ENCODE measurements at regions not wholly inside any gene's neighbourhood (a gene's known extent, or its start where the extent isn't known, plus 50 kb on each side); places are given as distances from the start of the nearest gene placed in this dataset.

DNA sequence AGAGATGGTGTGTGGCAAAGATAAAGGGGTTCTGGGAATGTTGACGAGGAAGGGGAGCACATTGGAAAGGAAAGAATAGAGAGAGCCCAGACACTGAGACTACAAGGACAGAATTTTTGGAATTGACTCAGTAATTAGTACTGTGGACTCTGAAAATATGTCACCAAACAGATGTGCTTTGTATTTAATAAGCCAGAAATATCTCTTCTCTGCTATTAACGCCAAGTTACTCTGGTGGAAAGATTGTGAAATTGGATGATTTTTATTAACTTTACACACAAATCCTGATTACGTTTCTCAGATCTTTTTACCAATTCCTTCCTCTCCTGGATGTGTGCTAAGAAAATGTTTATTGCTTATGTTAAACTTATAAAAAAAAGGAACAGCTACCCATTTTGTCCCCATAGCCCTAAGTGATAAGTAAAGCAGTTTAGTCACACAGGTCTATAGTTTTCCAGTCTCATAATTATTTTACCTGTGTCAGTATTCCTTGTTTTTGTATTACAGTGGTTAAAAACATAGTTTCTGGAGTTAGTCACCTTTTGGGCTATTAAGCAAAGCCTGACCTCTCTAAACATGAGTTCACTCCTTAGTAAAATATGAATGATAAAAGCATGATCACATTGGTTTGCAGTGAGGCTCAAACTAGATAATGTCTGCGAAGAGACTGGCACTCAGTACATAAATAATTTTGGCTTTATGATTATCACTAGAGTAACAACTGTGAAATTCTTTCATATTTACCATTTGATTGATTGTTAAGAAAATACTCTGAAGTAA lies 1068.3 kb downstream of the STIM2 start:
- Mint-ChIP-seq H3K27ac (ENCODE audit: unreplicated experiment) (no peak overlapping the region), H3K27me3 (ENCODE audit: low read depth, unreplicated experiment) (no peaks in the 10 kb centered on the region), H3K4me3 (ENCODE audit: unreplicated experiment) (no peak overlapping the region), H3K9me3 (ENCODE audit: unreplicated experiment) (no peaks in the 10 kb centered on the region), H3K4me1 (ENCODE audit: low read depth, unreplicated experiment) (no peaks in the 10 kb centered on the region), H3K36me3 (ENCODE audit: low read depth, unreplicated experiment) (no peaks in the 10 kb centered on the region)
- Histone ChIP-seq H3K4me2 (ENCODE audit: low read length) (no peak overlapping the region), H3K79me2 (ENCODE audit: insufficient read depth, low read length) (no peaks in the 10 kb centered on the region), H3K9me3 (ENCODE audit: insufficient read depth, low read depth, low read length) (no peaks in the 10 kb centered on the region), H3K27me3 (ENCODE audit: insufficient read depth, low read length) (no peaks in the 10 kb centered on the region), H3K4me1 (ENCODE audit: insufficient read depth, low read length) (no peaks in the 10 kb centered on the region), H3K9ac (ENCODE audit: low read length) (no peak overlapping the region), H2AFZ (ENCODE audit: low read depth, low read length) (no peak overlapping the region), H3K27ac (ENCODE audit: low read depth, low read length) (no peak overlapping the region), H4K20me1 (ENCODE audit: insufficient read depth, low read length) (no peaks in the 10 kb centered on the region), H3K36me3 (ENCODE audit: insufficient read depth, low read length) (no peaks in the 10 kb centered on the region), H3K4me3 (ENCODE audit: insufficient read depth, low read depth, low read length) (no peak overlapping the region)
- FAIRE-seq (no peak), DNase-seq (ENCODE audit: low read depth) (no peak)
- TF ChIP-seq, protein P1, sequence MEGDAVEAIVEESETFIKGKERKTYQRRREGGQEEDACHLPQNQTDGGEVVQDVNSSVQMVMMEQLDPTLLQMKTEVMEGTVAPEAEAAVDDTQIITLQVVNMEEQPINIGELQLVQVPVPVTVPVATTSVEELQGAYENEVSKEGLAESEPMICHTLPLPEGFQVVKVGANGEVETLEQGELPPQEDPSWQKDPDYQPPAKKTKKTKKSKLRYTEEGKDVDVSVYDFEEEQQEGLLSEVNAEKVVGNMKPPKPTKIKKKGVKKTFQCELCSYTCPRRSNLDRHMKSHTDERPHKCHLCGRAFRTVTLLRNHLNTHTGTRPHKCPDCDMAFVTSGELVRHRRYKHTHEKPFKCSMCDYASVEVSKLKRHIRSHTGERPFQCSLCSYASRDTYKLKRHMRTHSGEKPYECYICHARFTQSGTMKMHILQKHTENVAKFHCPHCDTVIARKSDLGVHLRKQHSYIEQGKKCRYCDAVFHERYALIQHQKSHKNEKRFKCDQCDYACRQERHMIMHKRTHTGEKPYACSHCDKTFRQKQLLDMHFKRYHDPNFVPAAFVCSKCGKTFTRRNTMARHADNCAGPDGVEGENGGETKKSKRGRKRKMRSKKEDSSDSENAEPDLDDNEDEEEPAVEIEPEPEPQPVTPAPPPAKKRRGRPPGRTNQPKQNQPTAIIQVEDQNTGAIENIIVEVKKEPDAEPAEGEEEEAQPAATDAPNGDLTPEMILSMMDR (IDR thresholded peaks at IDR 0.05; ENCODE audit: insufficient read depth, low read depth, low read length): no peak
- no peak for TF ChIP-seq EZH2 (IDR thresholded peaks at IDR 0.05; ENCODE audit: insufficient read depth, low read length)

DNA sequence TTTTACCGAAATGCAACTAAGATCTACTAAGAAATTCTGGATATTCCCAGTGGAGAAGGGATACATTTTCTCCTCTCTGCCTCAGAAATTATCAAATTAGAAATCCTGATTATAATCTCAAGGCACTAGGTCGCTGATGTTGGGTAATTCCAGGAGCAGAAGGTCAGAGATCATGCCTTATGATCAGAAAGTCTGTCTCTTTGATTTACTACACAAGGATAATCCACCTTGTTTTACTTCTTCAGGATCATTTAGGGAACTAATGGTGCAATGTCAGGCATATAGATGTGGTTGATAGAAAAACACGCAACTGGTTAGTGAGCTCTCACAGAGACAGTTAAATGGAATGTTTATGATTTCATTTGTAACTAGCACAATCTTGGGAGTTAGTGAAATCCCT lies 1069.7 kb downstream of the STIM2 start:
- H3K4me1 Mint-ChIP-seq (ENCODE audit: low read depth, unreplicated experiment): no peaks in the 10 kb centered on the region
- no peak for TF ChIP-seq EZH2 (IDR thresholded peaks at IDR 0.05; ENCODE audit: insufficient read depth, low read length)
- TF ChIP-seq, protein P1 (IDR thresholded peaks at IDR 0.05; ENCODE audit: insufficient read depth, low read depth, low read length): no peak

DNA sequence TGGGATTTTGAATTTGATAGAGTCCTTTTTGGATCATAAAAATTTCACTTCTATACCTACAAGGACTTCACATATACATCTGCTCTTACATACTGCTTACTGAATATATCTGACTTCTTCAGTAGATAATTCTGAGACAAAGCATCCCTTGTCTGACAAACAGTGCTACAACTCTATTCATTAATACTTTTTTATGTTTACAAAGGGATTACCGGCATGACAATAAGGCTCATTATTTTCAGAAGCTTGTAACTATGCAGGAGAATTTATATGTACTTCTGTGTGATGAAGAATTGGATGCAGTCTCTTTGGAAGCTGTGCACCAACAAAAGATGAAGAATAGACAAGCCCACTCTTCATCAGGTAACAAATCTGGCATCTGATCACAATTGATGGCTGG lies 1070.3 kb downstream of the STIM2 start:
- DNase-seq (ENCODE audit: low read depth) (no peak), FAIRE-seq (no peak)
- no peak overlapping the region for H3K27ac Mint-ChIP-seq (ENCODE audit: unreplicated experiment)
- Histone ChIP-seq H3K4me1 (ENCODE audit: insufficient read depth, low read length) (no peaks in the 10 kb centered on the region), H3K36me3 (ENCODE audit: insufficient read depth, low read length) (no peaks in the 10 kb centered on the region), H3K79me2 (ENCODE audit: insufficient read depth, low read length) (no peaks in the 10 kb centered on the region), H3K9ac (ENCODE audit: low read length) (no peak overlapping the region), H3K4me3 (ENCODE audit: insufficient read depth, low read depth, low read length) (no peak overlapping the region), H3K9me3 (ENCODE audit: insufficient read depth, low read depth, low read length) (no peaks in the 10 kb centered on the region), H4K20me1 (ENCODE audit: insufficient read depth, low read length) (no peaks in the 10 kb centered on the region), H3K27ac (ENCODE audit: low read depth, low read length) (no peak overlapping the region), H2AFZ (ENCODE audit: low read depth, low read length) (no peak overlapping the region), H3K27me3 (ENCODE audit: insufficient read depth, low read length) (no peaks in the 10 kb centered on the region), H3K4me2 (ENCODE audit: low read length) (no peak overlapping the region)
- no peak overlapping the region for H3K4me3 Mint-ChIP-seq (ENCODE audit: unreplicated experiment)
- no peaks in the 10 kb centered on the region for H3K4me1 Mint-ChIP-seq (ENCODE audit: low read depth, unreplicated experiment)
- no peaks in the 10 kb centered on the region for H3K36me3 Mint-ChIP-seq (ENCODE audit: low read depth, unreplicated experiment)
- no peak for TF ChIP-seq EZH2 (IDR thresholded peaks at IDR 0.05; ENCODE audit: insufficient read depth, low read length)
- TF ChIP-seq, protein P1 (IDR thresholded peaks at IDR 0.05; ENCODE audit: insufficient read depth, low read depth, low read length): no peak
- H3K9me3 Mint-ChIP-seq (ENCODE audit: unreplicated experiment): no peaks in the 10 kb centered on the region
- H3K27me3 Mint-ChIP-seq (ENCODE audit: low read depth, unreplicated experiment): no peaks in the 10 kb centered on the region

More for the DNA sequence above, 1069.7 kb downstream of the STIM2 start:
- Mint-ChIP-seq H3K27me3 (ENCODE audit: low read depth, unreplicated experiment) (no peaks in the 10 kb centered on the region), H3K4me3 (ENCODE audit: unreplicated experiment) (no peak overlapping the region), H3K27ac (ENCODE audit: unreplicated experiment) (no peak overlapping the region), H3K9me3 (ENCODE audit: unreplicated experiment) (no peaks in the 10 kb centered on the region), H3K36me3 (ENCODE audit: low read depth, unreplicated experiment) (no peaks in the 10 kb centered on the region)
- Histone ChIP-seq H3K9ac (ENCODE audit: low read length) (no peak overlapping the region), H3K36me3 (ENCODE audit: insufficient read depth, low read length) (no peaks in the 10 kb centered on the region), H3K27me3 (ENCODE audit: insufficient read depth, low read length) (no peaks in the 10 kb centered on the region), H4K20me1 (ENCODE audit: insufficient read depth, low read length) (no peaks in the 10 kb centered on the region), H3K9me3 (ENCODE audit: insufficient read depth, low read depth, low read length) (no peaks in the 10 kb centered on the region), H3K79me2 (ENCODE audit: insufficient read depth, low read length) (no peaks in the 10 kb centered on the region), H3K4me2 (ENCODE audit: low read length) (no peak overlapping the region), H3K4me3 (ENCODE audit: insufficient read depth, low read depth, low read length) (no peak overlapping the region), H3K4me1 (ENCODE audit: insufficient read depth, low read length) (no peaks in the 10 kb centered on the region), H2AFZ (ENCODE audit: low read depth, low read length) (no peak overlapping the region), H3K27ac (ENCODE audit: low read depth, low read length) (no peak overlapping the region)
- DNase-seq (ENCODE audit: low read depth): no peak
- no peak for FAIRE-seq

Data from astrocyte (in vitro differentiated cells and primary cell).